ENCODE measurements at regions not wholly inside any gene's neighbourhood (a gene's known extent, or its start where the extent isn't known, plus 50 kb on each side); places are given as distances from the start of the nearest gene placed in this dataset.

- no peak overlapping the region for H4K5ac ChIP-seq (ENCODE audit: insufficient read length, low read depth, low read length)
- no peak overlapping the region for H2BK20ac ChIP-seq (ENCODE audit: low read length)
- DNase-seq (ENCODE audit: low read depth in 1 of 2, low spot score in 2 of 2), result no peak
- H3K23ac ChIP-seq (ENCODE audit: insufficient read length), result no peak overlapping the region
- POLR2A ChIA-PET (ENCODE audit: partially characterized antibody), result no interaction called here
- WGBS, 2 experiments (ENCODE audit: extremely low coverage in 1 of 2, insufficient coverage in 1 of 2, insufficient read length in 1 of 2, insufficient replicate concordance in 2 of 2, low coverage in 1 of 2, low lambda C conversion rate in 2 of 2, missing lambda C conversion rate in 1 of 2), result 91% methylated on average over 3 of the region's 3 CpGs; no CpG with 5 or more reads in 1 of the 2 experiments
- H3K56ac ChIP-seq (replicated peaks; ENCODE audit: insufficient read length, low read depth, low read length), result no peak overlapping the region
- no peak overlapping the region for H2BK15ac ChIP-seq (ENCODE audit: low read length)
- H3K36me3 ChIP-seq (ENCODE audit: control insufficient read depth in 2 of 4, insufficient read depth in 4 of 4, low read length in 3 of 4), result no peaks in the 10 kb centered on the region
- H3K79me2 ChIP-seq (ENCODE audit: control insufficient read depth in 1 of 2, insufficient read depth in 2 of 2, low read length in 2 of 2), result no peaks in the 10 kb centered on the region
- H3K9me3 ChIP-seq (ENCODE audit: insufficient read depth in 2 of 2, low read depth in 1 of 2, low read length in 1 of 2), result no peaks in the 10 kb centered on the region
- no peak overlapping the region for H2AK5ac ChIP-seq (ENCODE audit: low read depth, low read length)
- no peaks in the 10 kb centered on the region; the same call in 1 of the 2 replicates for H3K23me2 ChIP-seq (ENCODE audit: low read depth, low read length)
- H3K9ac ChIP-seq (replicated peaks in 1 of 4; ENCODE audit: extremely low read depth in 1 of 4, low read depth in 3 of 4, low read length in 3 of 4), result no peak overlapping the region
- no peak overlapping the region for H3K4me3 ChIP-seq (ENCODE audit: extremely low read depth in 1 of 4, insufficient read depth in 2 of 4, low read depth in 3 of 4, low read length in 4 of 4)
- no peak overlapping the region for H2BK12ac ChIP-seq (ENCODE audit: low read depth, low read length)
- CTCF ChIA-PET (ENCODE audit: partially characterized antibody), result interaction anchor here (0.7 kb wide), 1 partner anchor 172 kb away, joined by 3 read pairs; no protein-coding TSS in a partner anchor
- no peak for FAIRE-seq
- H3K18ac ChIP-seq (ENCODE audit: extremely low read depth, low read length), result no peak overlapping the region
- no peak overlapping the region for H4K91ac ChIP-seq (replicated peaks; ENCODE audit: insufficient read length, low read length)
- no peaks in the 10 kb centered on the region for H3K79me1 ChIP-seq (ENCODE audit: low read depth, low read length)
- H3K14ac ChIP-seq (ENCODE audit: insufficient read length), result no peak overlapping the region
- no peak overlapping the region for H3K4me2 ChIP-seq (ENCODE audit: insufficient read depth in 1 of 2, low read depth in 2 of 2, low read length in 2 of 2)
- no peak overlapping the region for H4K8ac ChIP-seq (ENCODE audit: extremely low read depth, insufficient read depth, low read length)
- H3K27me3 ChIP-seq (replicated peaks in 1 of 4; ENCODE audit: control insufficient read depth in 3 of 4, extremely low read depth in 1 of 4, insufficient read depth in 3 of 4, low read length in 3 of 4), result no peaks in the 10 kb centered on the region
- no peaks in the 10 kb centered on the region for H4K20me1 ChIP-seq (replicated peaks in 1 of 2; ENCODE audit: control insufficient read depth in 1 of 2, insufficient read depth in 2 of 2, low read length in 2 of 2)
- peaks cover 0 to 4% (median 0%) of the 10 kb centered on the region in 4 experiments; a peak in 2 of 7 replicates for H3K4me1 ChIP-seq (replicated peaks in 1 of 4; ENCODE audit: control insufficient read depth in 3 of 4, insufficient read depth in 4 of 4, low read length in 3 of 4)
- no peak overlapping the region for H2AFZ ChIP-seq (ENCODE audit: low read length)
- H3K4ac ChIP-seq (replicated peaks; ENCODE audit: insufficient read length, low read depth, low read length), result no peak overlapping the region
- no peak overlapping the region for H3K27ac ChIP-seq (ENCODE audit: low read depth, low read length)
- no peak overlapping the region for H2BK5ac ChIP-seq (ENCODE audit: low read depth, low read length)
- H2BK120ac ChIP-seq (replicated peaks; ENCODE audit: low read depth, low read length), result no peak overlapping the region
- TF ChIP-seq SIRT6 (IDR thresholded peaks at IDR 0.05; ENCODE audit: low read length) (no peak), TCF12 (IDR thresholded peaks at IDR 0.05; ENCODE audit: low read depth, low read length) (no peak), RFX5 (IDR thresholded peaks at IDR 0.05; ENCODE audit: borderline replicate concordance, low read depth, low read length) (no peak), SRF (IDR thresholded peaks at IDR 0.05; ENCODE audit: low read depth, low read length) (no peak), GTF2F1 (IDR thresholded peaks at IDR 0.05; ENCODE audit: borderline replicate concordance, low read depth, low read length) (no peak), CREB1 (IDR thresholded peaks at IDR 0.05) (no peak), CBX8 (IDR thresholded peaks at IDR 0.05; ENCODE audit: borderline replicate concordance, low read depth, low read length) (no peak), BACH1 (IDR thresholded peaks at IDR 0.05; ENCODE audit: low read length) (no peak), RNF2 (IDR thresholded peaks at IDR 0.05; ENCODE audit: borderline replicate concordance, low read depth, low read length, missing control alignments, poor library complexity, severe bottlenecking) (no peak), HDAC2 (IDR thresholded peaks at IDR 0.05; ENCODE audit: borderline replicate concordance in 1 of 2, low read depth in 2 of 2, low read length in 2 of 2) (no peak), POLR2A (IDR thresholded peaks at IDR 0.05; ENCODE audit: control extremely low read depth in 1 of 2, low read depth in 2 of 2, low read length in 2 of 2) (no peak), CBX5 (IDR thresholded peaks at IDR 0.05; ENCODE audit: low read depth, low read length) (no peak), TBP (IDR thresholded peaks at IDR 0.05; ENCODE audit: low read depth, low read length) (no peak), CTBP2 (IDR thresholded peaks at IDR 0.05; ENCODE audit: borderline replicate concordance, insufficient read depth, insufficient read length, low read length) (no peak)
- TF ChIP-seq, protein P1, sequence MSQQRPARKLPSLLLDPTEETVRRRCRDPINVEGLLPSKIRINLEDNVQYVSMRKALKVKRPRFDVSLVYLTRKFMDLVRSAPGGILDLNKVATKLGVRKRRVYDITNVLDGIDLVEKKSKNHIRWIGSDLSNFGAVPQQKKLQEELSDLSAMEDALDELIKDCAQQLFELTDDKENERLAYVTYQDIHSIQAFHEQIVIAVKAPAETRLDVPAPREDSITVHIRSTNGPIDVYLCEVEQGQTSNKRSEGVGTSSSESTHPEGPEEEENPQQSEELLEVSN (IDR thresholded peaks at IDR 0.05), result no peak
These were observed 588.8 kb upstream of the PSMD7 start for GRCh38 chr16:73707863-73708262.

Measured in H1 (cell line).